Loucy (cell line): ENCODE measurements at regions not wholly inside any gene's neighbourhood (a gene's known extent, or its start where the extent isn't known, plus 50 kb on each side); places are given as distances from the start of the nearest gene placed in this dataset.

Source experiments
- H2AFZ ChIP-seq: fragments of 200-600 bp; sonication (generic); 2 replicates; pipeline ENCODE4 v1.6.0; 2016; ENCODE audit warnings: antibody characterized with exemption, mild to moderate bottlenecking, low read length, moderate library complexity
- H3F3A ChIP-seq: fragments of 200-600 bp; 2 replicates; pipeline ENCODE4 v1.6.0; 2016; ENCODE audit warnings: antibody characterized with exemption, low read depth, mild to moderate bottlenecking
- H3K27me3 ChIP-seq: fragments of 200-600 bp; sonication (generic); 2 replicates; pipeline ENCODE4 v1.6.1; 2014; ENCODE audit warnings: low read length, mild to moderate bottlenecking; ENCODE audit not compliant: insufficient read depth, poor library complexity, severe bottlenecking
- H3K36me3 ChIP-seq: fragments of 200-600 bp; sonication (generic); 2 replicates; pipeline ENCODE4 v1.6.1; 2016; ENCODE audit warnings: low read length; ENCODE audit not compliant: insufficient read depth
- H3K4me1 ChIP-seq: fragments of 200-600 bp; sonication (generic); 2 replicates; pipeline ENCODE4 v1.5.1; 2014; ENCODE audit warnings: low read length, mild to moderate bottlenecking; ENCODE audit not compliant: insufficient read depth, poor library complexity, severe bottlenecking
- H3K4me2 ChIP-seq: fragments of 200-600 bp; sonication (generic); 2 replicates; pipeline ENCODE4 v1.6.0; 2014; ENCODE audit warnings: antibody characterized with exemption, low read length, low read depth, mild to moderate bottlenecking; ENCODE audit not compliant: poor library complexity, severe bottlenecking
- H3K4me3 ChIP-seq: fragments of 200-600 bp; sonication (generic); 2 replicates; pipeline ENCODE4 v1.5.1; 2014; ENCODE audit warnings: low read length, mild to moderate bottlenecking, mixed read lengths; ENCODE audit not compliant: poor library complexity, severe bottlenecking
- H3K79me2 ChIP-seq: fragments of 200-600 bp; sonication (generic); 2 replicates; pipeline ENCODE4 v1.6.1; 2014; ENCODE audit warnings: low read length; ENCODE audit not compliant: insufficient read depth
- H3K9ac ChIP-seq: fragments of 200-600 bp; sonication (generic); 2 replicates; pipeline ENCODE4 v1.6.0; 2014; ENCODE audit warnings: mild to moderate bottlenecking, low read depth, low read length, moderate library complexity; ENCODE audit not compliant: poor library complexity, severe bottlenecking
- H3K9me2 ChIP-seq: fragments of 200-600 bp; sonication (generic); replicated peaks from 2 replicates; pipeline ENCODE4 v1.6.1; 2016; ENCODE audit warnings: low read depth, low read length, mixed read lengths
- H3K9me3 ChIP-seq: fragments of 200-600 bp; sonication (generic); 2 replicates; pipeline ENCODE4 v1.6.1; 2014; ENCODE audit warnings: mild to moderate bottlenecking, antibody characterized with exemption, low read length, low read depth; ENCODE audit not compliant: insufficient read depth
- H4K20me1 ChIP-seq: fragments of 200-600 bp; sonication (generic); 2 replicates; pipeline ENCODE4 v1.6.0; 2014; ENCODE audit warnings: antibody characterized with exemption, low read length, mild to moderate bottlenecking; ENCODE audit not compliant: insufficient read depth, poor library complexity, severe bottlenecking
- EZH2phosphoT487 ChIP-seq: fragments of 200-600 bp; IDR thresholded peaks from 2 replicates; pipeline ENCODE4 v1.6.1; 2018; ENCODE audit warnings: antibody characterized with exemption, mild to moderate bottlenecking, moderate library complexity, borderline replicate concordance
- TF ChIP-seq, protein P1 (sequence below): fragments of 200-600 bp; sonication (generic); conservative IDR thresholded peaks from 2 replicates; pipeline ENCODE4 v1.5.1; 2014; ENCODE audit warnings: mild to moderate bottlenecking, antibody characterized with exemption, low read length

DNA sequence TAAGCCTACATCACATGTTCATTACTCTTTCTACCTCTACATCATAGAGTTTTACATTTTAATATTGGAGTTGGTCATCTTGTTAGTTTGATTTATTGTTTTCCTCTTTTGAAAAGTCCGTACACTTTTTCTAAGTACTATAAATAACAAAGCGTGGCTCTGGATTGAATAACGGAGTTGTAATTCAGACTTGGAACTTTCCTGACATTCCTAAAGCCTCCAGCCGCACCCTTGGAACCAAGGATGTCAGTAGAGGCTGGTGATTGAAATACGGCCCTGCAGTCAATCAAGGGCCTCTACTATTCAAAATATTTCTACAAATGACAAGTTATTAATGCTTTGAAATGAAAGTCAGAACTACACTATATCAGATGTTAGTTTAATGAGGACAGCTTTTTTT, 301.9 kb upstream of the TBX18 start:
- Histone ChIP-seq H3K4me3 (no peak overlapping the region), H3K4me2 (no peak overlapping the region), H3K9me3 (no peaks in the 10 kb centered on the region), H3K79me2 (no peaks in the 10 kb centered on the region), H3K9ac (no peak overlapping the region), H3K27me3 (no peaks in the 10 kb centered on the region), H3K9me2 (no peaks in the 10 kb centered on the region), H3F3A (no peaks in the 10 kb centered on the region), H3K36me3 (no peaks in the 10 kb centered on the region), H4K20me1 (no peaks in the 10 kb centered on the region), H2AFZ (no peak overlapping the region), H3K4me1 (peaks cover 6% of the 10 kb centered on the region)
- no peak for TF ChIP-seq EZH2phosphoT487
- TF ChIP-seq, protein P1, sequence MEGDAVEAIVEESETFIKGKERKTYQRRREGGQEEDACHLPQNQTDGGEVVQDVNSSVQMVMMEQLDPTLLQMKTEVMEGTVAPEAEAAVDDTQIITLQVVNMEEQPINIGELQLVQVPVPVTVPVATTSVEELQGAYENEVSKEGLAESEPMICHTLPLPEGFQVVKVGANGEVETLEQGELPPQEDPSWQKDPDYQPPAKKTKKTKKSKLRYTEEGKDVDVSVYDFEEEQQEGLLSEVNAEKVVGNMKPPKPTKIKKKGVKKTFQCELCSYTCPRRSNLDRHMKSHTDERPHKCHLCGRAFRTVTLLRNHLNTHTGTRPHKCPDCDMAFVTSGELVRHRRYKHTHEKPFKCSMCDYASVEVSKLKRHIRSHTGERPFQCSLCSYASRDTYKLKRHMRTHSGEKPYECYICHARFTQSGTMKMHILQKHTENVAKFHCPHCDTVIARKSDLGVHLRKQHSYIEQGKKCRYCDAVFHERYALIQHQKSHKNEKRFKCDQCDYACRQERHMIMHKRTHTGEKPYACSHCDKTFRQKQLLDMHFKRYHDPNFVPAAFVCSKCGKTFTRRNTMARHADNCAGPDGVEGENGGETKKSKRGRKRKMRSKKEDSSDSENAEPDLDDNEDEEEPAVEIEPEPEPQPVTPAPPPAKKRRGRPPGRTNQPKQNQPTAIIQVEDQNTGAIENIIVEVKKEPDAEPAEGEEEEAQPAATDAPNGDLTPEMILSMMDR = no peak

DNA sequence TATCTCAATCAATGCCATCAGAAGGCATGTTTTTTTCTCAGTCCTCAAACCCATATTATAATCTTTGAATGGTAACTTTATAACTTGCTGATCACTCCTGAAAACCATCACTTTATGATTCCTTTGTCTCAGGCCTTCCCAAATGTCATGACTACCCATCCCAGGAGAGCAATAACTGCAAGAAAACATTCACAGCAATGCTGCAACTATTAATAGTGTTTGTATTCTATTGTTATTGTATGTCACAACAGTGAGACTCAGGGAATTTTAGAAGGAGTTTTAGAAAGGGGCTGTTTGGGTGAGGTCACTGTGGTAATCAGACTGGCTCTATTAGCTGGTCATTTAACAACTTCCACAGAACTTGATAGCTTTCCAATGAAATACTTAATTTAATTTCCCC, 301.4 kb upstream of the TBX18 start:
- no peaks in the 10 kb centered on the region for H3K9me3 ChIP-seq
- H2AFZ ChIP-seq = no peak overlapping the region
- no peaks in the 10 kb centered on the region for H3K36me3 ChIP-seq
- H3K27me3 ChIP-seq = no peaks in the 10 kb centered on the region
- peaks cover 6% of the 10 kb centered on the region for H3K4me1 ChIP-seq
- no peak overlapping the region for H3K4me3 ChIP-seq
- H4K20me1 ChIP-seq = no peaks in the 10 kb centered on the region
- no peak overlapping the region for H3K9ac ChIP-seq
- TF ChIP-seq EZH2phosphoT487 = no peak
- TF ChIP-seq, protein P1 = no peak
- no peaks in the 10 kb centered on the region for H3K79me2 ChIP-seq
- H3F3A ChIP-seq = no peaks in the 10 kb centered on the region
- no peak overlapping the region for H3K4me2 ChIP-seq
- H3K9me2 ChIP-seq = no peaks in the 10 kb centered on the region

DNA sequence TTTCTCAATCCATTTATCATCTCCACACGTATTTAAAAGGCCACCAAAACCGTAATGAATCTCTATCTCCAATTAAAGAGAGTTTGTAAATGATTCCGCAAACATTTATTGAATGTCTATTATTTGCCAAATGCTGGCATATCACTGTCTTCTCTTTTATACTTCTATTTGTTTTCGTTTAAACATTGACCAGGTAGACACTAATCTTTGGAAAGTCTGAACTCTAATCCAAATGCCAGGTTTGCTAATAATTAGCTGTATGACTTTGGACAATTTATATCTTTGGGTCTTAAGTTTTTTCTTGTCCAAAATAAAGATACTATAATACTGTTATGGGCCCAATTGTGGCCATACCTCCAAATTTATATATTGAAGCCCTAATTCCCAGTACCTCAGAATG, 299.2 kb upstream of the TBX18 start:
- no peak for TF ChIP-seq EZH2phosphoT487
- TF ChIP-seq, protein P1 = no peak
- H2AFZ ChIP-seq = no peak overlapping the region
- no peak overlapping the region for H3K9ac ChIP-seq
- no peaks in the 10 kb centered on the region for H3K9me3 ChIP-seq
- no peaks in the 10 kb centered on the region for H3K27me3 ChIP-seq
- no peak overlapping the region for H3K4me3 ChIP-seq
- H3K4me1 ChIP-seq = peaks cover 6% of the 10 kb centered on the region
- H4K20me1 ChIP-seq = no peaks in the 10 kb centered on the region
- H3K9me2 ChIP-seq = no peaks in the 10 kb centered on the region
- H3K79me2 ChIP-seq = no peaks in the 10 kb centered on the region
- no peaks in the 10 kb centered on the region for H3F3A ChIP-seq
- H3K4me2 ChIP-seq = no peak overlapping the region
- no peaks in the 10 kb centered on the region for H3K36me3 ChIP-seq
